ENCODE measurements at regions not wholly inside any gene's neighbourhood (a gene's known extent, or its start where the extent isn't known, plus 50 kb on each side); places are given as distances from the start of the nearest gene placed in this dataset.

GRCh38 chr11:122062763-122063162 is 53.3 kb downstream of the BLID start:
- no peak for DNase-seq

GRCh38 chr11:122059565-122059964 is 56.5 kb downstream of the BLID start:
- no peak for DNase-seq

- DNase-seq, result no peak
Observed at GRCh38 chr11:122050021-122050690, 65.9 kb downstream of the BLID start.

GRCh38 chr11:122048401-122048800 is 67.6 kb downstream of the BLID start:
- DNase-seq, result no peak

- no peak for DNase-seq
Observed at GRCh38 chr11:122046846-122047245, 69.2 kb downstream of the BLID start.

- DNase-seq, result no peak
Observed at GRCh38 chr11:122046438-122046837, 69.6 kb downstream of the BLID start.

GRCh38 chr11:122045181-122045586 is 70.8 kb downstream of the BLID start:
- DNase-seq, result no peak

- no peak for DNase-seq
Observed at GRCh38 chr11:122044086-122044485, 71.9 kb downstream of the BLID start.

- no peak for DNase-seq
Observed at GRCh38 chr11:122042981-122043380, 73.0 kb downstream of the BLID start.

GRCh38 chr11:122040464-122040863 is 75.6 kb downstream of the BLID start:
- no peak for DNase-seq

GRCh38 chr11:122038543-122038942 is 77.5 kb downstream of the BLID start:
- no peak for DNase-seq

- DNase-seq, result no peak
Observed at GRCh38 chr11:122037911-122038310, 78.1 kb downstream of the BLID start.

- DNase-seq, result no peak
Observed at GRCh38 chr11:122036493-122036892, 79.5 kb downstream of the BLID start.

GRCh38 chr11:122036018-122036417 is 80.0 kb downstream of the BLID start:
- no peak for DNase-seq

- DNase-seq, result no peak
Observed at GRCh38 chr11:122033631-122034030, 82.4 kb downstream of the BLID start.

- no peak for DNase-seq
Observed at GRCh38 chr11:122033193-122033592, 82.8 kb downstream of the BLID start.

- no peak for DNase-seq
Observed at GRCh38 chr11:122032317-122032716, 83.7 kb downstream of the BLID start.

- no peak for DNase-seq
Observed at GRCh38 chr11:122031813-122032212, 84.2 kb downstream of the BLID start.

- DNase-seq, result no peak
Observed at GRCh38 chr11:122030286-122030685, 85.7 kb downstream of the BLID start.

GRCh38 chr11:122028545-122028944 is 87.5 kb downstream of the BLID start:
- DNase-seq, result no peak

GRCh38 chr11:122028036-122028435 is 88.0 kb downstream of the BLID start:
- no peak for DNase-seq

GRCh38 chr11:122025757-122026156 is 90.3 kb downstream of the BLID start:
- DNase-seq, result no peak

GRCh38 chr11:122024278-122024677 is 91.7 kb downstream of the BLID start:
- no peak for DNase-seq

- no peak for DNase-seq
Observed at GRCh38 chr11:122023614-122024250, 92.3 kb downstream of the BLID start.

GRCh38 chr11:122022646-122023045 is 93.4 kb downstream of the BLID start:
- no peak for DNase-seq

Data from NCI-H2227 treated with DMSO at 0.1 percent for 48 hours (cell line).